Stimulated activated CD4-positive, alpha-beta T cell treated with anti-CD3 and anti-CD28 coated beads, Interleukin-15, amount 100 ng/mL, for 48 hours (primary cell): ENCODE measurements at regions not wholly inside any gene's neighbourhood (a gene's known extent, or its start where the extent isn't known, plus 50 kb on each side); places are given as distances from the start of the nearest gene placed in this dataset.

ENCODE experiments used
- DNase-seq, 2 donors: peaks; one replicate each; pipeline ENCODE4 v3.0.0-alpha.2; 2020; ENCODE audit warnings: low read depth in 2 of 2

GRCh38 chr18:60978338-60978737 is 354.9 kb upstream of the CDH20 start:
- no peak for DNase-seq

GRCh38 chr18:60980422-60981005 is 352.7 kb upstream of the CDH20 start:
- DNase-seq = no peak

- no peak for DNase-seq
Observed at GRCh38 chr18:60981682-60982328, 351.4 kb upstream of the CDH20 start.

GRCh38 chr18:60982329-60982695 is 350.9 kb upstream of the CDH20 start:
- DNase-seq = no peak

GRCh38 chr18:60982928-60983327 is 350.3 kb upstream of the CDH20 start:
- DNase-seq = no peak

GRCh38 chr18:60984510-60984909 is 348.7 kb upstream of the CDH20 start:
- no peak for DNase-seq

- no peak for DNase-seq
Observed at GRCh38 chr18:60987963-60988362, 345.3 kb upstream of the CDH20 start.

- DNase-seq = no peak
Observed at GRCh38 chr18:60996326-60996725, 336.9 kb upstream of the CDH20 start.

- no peak for DNase-seq
Observed at GRCh38 chr18:60996822-60997221, 336.4 kb upstream of the CDH20 start.

GRCh38 chr18:61001138-61001537 is 332.1 kb upstream of the CDH20 start:
- DNase-seq = no peak

- DNase-seq = no peak
Observed at GRCh38 chr18:61006687-61007224, 326.5 kb upstream of the CDH20 start.

GRCh38 chr18:61019338-61020301 is 313.6 kb upstream of the CDH20 start:
- no peak for DNase-seq

- no peak for DNase-seq
Observed at GRCh38 chr18:61025596-61025995, 307.6 kb upstream of the CDH20 start.

GRCh38 chr18:61031626-61032025 is 301.6 kb upstream of the CDH20 start:
- DNase-seq = no peak

GRCh38 chr18:61034580-61034979 is 298.6 kb upstream of the CDH20 start:
- DNase-seq = no peak

GRCh38 chr18:61039251-61039650 is 294.0 kb upstream of the CDH20 start:
- no peak for DNase-seq

- no peak for DNase-seq
Observed at GRCh38 chr18:61047794-61048193, 285.4 kb upstream of the CDH20 start.

GRCh38 chr18:61057443-61057842 is 275.8 kb upstream of the CDH20 start:
- no peak for DNase-seq

- DNase-seq = no peak
Observed at GRCh38 chr18:61062258-61062657, 271.0 kb upstream of the CDH20 start.

GRCh38 chr18:61064911-61065310 is 268.3 kb upstream of the CDH20 start:
- no peak for DNase-seq

- no peak for DNase-seq
Observed at GRCh38 chr18:61076986-61077385, 256.2 kb upstream of the CDH20 start.

GRCh38 chr18:61079714-61080113 is 253.5 kb upstream of the CDH20 start:
- no peak for DNase-seq
